G401 (cell line): ENCODE measurements at regions not wholly inside any gene's neighbourhood (a gene's known extent, or its start where the extent isn't known, plus 50 kb on each side); places are given as distances from the start of the nearest gene placed in this dataset.

ENCODE experiments used
- DNase-seq: peaks from one replicate; pipeline ENCODE4 v3.0.0-alpha.2; 2015; ENCODE audit warnings: low spot score
- in situ Hi-C: cut with HindIII; loops from 2 replicates; pipeline ENCODE4 v1.10.0; 2016; ENCODE audit warnings: low sequenced_read_pairs, mixed read lengths

DNA sequence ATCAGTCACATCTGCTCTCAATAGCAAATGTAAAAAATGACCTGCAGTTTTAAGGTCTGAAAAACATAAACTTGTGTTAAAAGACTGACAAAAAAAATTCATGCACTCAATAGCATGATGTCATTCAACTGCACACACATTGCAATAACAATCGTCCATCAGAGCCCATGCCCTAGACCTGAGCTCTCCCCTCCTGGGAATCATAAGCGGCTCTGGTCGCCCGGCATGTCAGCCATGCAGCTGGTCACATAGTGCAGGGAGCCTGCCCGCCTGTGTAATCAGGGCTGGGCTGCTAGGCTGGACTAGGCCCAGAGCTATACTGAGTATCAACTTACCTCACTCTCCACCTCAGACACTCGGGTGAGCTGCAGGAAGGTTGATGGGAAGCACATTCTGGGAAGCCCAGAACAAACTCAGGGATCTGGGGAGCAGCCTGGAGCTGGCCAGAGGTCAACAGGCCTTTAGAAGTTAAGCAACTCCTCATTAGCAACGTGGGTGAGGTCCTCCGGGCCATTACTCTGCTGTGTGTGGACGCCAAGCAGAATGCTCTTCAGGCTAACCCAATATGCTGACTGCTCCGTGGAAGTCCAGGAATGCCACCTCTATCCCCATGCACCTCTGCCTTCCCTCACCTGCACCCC is 165.5 kb downstream of the TTC32 start:
- in situ Hi-C loops: no loop called here

DNA sequence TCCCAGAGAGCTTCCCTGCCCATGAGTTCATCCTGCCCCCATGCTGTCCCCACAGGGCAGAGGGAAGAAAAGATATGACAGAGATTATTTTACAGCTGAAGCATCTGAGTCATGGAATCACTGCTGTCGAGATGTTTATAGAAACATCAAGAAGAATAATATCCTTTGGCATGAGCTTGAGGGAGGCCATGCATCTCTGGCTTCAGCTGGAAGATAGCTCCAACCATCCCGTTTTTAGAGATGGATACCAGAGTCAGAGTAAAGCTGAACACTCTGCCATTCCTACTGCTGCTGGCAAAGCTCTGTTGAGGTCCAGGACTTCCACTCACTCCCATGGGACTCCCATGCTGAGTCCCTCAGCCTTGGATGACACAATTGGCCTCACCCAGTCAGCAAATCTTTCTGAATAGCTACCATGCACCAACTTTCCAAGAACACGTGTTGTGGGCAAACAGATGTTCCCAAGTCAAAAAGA is 167.8 kb downstream of the TTC32 start:
- no peak for DNase-seq

More for the DNA sequence above, 165.5 kb downstream of the TTC32 start:
- no peak for DNase-seq

DNA sequence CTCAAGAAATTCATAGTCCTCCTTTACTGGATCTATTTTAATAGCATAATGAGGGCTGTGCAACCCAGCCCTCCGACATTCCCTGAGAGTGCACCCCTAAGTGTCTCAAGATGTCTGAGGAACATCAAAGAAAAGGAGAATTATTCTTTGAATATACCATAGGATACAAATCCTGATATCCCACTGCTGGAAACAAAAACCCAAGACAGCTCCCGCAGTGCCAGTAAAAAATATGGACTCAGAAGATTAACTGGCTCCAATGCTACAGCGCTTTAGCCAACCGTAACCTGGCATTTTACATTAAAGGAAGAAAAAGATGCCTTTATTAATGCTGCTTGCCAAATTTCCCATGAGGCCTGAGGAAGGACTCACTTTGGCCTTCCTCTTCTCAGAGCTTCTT is 168.4 kb downstream of the TTC32 start:
- in situ Hi-C loops: no loop called here

More for the DNA sequence above, 167.8 kb downstream of the TTC32 start:
- in situ Hi-C loops: no loop called here

DNA sequence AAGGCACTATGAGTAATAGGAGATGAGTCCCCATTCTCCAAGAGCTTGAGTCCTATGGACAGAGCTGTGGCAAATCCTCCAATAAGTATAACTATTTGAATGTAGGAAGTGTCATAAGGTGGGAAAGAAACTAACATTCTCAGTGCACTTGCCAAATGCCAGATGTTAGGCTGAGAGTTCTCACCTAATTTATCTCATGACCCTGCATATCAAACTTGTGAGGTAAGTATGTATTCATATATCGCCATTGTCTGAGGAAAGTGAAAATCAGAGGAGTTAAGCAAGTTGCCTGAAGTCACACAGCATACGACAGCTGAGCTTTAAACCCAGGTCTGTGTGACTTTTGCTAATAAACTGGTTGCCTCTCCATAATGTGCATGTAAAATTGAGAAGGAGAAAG is 169.5 kb downstream of the TTC32 start:
- no peak for DNase-seq

More for the DNA sequence above, 168.4 kb downstream of the TTC32 start:
- no peak for DNase-seq

DNA sequence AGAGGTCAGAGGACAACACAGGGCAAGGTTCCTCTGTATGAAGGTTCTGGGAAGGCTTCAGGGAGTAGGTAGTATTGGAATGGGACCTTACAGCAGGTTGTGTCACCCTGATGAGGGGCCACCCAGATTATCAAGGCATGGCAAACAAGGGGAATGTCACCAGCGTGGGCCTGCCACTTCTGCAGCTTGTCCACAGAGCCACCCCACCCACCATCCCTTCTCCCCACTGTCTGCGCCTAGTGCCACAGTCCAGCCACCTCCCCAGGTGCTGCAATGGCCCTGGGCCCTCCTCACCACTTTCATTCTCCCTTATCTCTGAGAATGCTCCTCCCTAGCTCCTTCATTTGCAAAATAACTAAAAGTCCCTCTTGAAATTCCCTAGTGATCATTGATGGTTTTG is 170.3 kb downstream of the TTC32 start:
- in situ Hi-C loops: no loop called here
- DNase-seq: no peak

More for the DNA sequence above, 169.5 kb downstream of the TTC32 start:
- in situ Hi-C loops: no loop called here

DNA sequence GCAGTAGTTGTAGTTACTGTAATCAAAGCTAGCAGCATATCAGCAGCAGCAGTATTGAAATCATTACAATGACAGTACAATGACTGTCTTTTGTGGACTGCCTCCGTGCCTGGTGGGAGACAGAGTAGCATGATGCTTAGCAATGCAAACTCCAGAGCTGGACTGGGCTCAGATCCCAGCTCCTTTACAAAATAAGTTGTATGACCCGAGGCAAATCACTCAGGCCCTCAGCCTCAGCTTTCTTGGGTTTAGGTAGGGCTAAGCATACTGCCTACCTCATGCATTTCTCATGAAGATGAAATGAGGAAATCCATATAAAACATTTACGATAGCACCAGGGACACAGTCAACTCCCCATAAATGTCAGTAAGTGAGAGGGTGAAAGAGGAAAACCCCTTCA is 170.7 kb downstream of the TTC32 start:
- in situ Hi-C loops: no loop called here

DNA sequence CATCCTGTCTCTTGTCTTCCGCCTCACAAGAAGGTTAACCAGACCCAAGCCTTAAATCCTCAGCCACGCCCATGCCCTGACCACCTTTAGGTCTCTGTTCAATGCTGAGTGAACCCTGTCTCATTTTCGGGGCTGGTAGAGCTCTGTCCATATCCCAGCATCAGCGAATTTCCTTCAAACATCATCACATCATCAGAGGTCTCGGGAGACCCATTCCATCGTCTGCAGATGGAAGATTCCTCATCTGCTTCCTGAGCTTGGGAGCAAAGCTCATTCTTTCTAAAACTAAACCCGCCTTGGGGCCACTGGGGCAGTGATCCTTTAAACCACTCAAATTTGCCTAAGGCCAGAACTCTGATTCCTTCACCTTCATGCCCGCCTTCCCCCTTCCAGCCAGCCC is 173.7 kb downstream of the TTC32 start:
- DNase-seq: no peak
- in situ Hi-C loops: no loop called here

More for the DNA sequence above, 170.7 kb downstream of the TTC32 start:
- no peak for DNase-seq

DNA sequence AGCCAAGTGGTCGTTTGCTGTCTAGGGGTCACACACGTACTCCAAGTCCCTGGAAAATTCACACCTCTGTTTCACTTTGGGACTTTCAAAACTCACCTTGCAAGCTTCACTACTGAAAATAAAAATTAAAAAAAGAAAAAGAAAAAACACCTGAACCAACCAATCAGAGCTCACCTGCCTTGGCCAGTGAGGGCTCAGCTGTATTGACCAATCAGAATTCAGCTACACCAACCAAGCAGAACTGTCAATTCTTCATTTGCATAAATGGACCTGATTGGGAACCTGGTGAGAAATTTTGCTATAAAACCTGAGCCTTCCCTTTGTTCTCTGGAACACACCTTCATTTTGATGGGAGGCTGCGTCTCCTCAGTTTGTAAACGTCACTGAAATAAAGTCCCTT is 176.4 kb downstream of the TTC32 start:
- in situ Hi-C loops: no loop called here
- no peak for DNase-seq

DNA sequence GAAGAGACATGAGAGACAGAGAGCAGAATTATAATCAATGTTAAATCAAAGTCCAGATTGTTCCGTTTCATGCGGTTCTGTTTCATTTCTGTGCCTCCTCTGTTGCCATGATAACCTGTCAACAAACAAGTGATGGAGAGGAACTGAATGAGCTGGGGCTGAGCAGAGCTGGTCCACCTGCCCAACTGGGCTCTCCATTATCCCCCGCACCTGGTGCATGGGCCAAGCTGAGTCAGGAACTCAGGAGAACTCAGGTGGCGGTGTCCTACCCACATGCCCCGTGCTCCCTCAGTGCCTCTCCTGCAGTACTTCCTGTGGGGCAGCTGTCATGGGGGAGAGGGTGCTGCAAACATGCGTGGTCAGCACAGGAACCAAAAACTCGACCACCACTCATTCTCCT is 178.8 kb downstream of the TTC32 start:
- in situ Hi-C loops: no loop called here
- DNase-seq: no peak

DNA sequence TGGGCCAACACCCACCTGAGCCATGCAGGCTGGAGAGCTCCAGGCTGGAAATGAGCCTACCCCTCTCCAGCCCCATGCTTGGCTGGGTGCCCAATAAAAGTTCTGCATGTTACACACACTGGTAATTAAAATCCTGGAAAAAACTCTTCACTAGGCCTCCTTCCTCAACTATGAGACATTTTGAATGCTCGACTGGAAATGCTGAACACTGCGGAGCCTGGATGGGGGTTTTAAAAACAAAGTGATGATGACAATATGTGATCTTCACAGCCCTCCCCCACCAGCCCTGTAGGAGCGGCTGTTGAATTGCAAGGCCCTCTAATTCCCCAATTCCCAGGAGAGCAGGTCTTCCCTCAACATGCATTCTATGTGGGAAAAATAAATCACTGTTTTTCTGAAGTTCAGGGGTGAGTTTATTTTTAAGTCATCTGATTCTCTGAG is 179.2 kb downstream of the TTC32 start:
- in situ Hi-C loops: no loop called here
- no peak for DNase-seq

DNA sequence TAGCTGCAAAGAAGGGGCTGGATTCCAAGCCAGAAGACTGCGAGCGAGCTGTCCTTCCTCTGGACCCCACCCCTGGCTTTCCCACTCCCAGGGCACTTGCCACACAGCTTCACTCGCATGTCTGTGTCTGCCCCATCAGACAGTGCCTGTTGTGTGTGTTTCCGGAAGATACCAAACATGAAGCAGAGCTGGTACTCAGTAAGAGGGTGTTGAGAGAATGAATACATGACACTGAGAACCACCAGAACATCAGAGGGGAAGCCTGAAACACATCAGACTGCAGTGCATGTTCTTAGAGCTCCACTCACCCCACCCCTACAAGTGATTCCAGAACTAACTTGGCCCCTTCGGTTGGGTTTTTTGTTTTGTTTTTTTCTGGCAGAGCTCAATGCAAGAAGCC is 181.5 kb downstream of the TTC32 start:
- in situ Hi-C loops: no loop called here
- no peak for DNase-seq

DNA sequence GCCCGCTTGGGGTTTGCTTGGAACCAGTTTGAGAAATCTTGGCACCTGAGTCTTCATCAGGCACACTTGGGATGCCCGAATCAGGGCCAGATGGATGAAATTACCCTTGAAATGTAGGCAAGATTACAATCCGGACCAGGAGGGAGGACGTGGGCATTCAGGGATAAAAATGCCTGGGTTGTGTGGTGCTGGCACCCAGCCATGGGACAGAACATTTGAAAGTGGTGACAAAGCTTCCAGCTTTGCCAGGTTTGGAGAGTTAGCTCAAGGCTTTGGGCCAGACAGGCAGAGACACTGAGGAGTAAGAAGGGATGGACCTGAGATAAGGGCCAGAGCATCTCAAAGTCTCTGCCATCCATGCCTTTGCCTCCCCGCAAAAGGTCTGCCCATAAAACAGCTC is 182.2 kb downstream of the TTC32 start:
- in situ Hi-C loops: no loop called here
- DNase-seq: no peak

DNA sequence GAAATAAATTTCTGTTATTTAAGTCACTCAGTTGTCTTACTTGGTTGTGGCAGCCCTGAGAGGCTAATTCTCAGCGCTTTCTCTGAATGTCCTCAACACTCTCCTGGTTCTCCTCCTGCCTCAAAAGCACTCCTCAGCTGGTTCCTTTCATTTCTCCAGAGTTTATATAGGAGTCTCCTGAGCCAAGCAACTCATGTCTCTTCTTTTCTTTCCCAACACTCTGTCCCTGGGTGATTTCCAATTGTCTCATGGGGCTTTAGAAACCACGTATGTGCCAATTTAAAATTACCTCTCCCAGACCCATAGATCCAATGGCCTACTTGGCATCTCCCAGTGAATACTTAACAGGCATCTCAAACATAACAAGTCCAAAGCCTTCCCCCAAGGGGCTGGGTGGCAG is 184.3 kb downstream of the TTC32 start:
- no peak for DNase-seq
- in situ Hi-C loops: no loop called here

DNA sequence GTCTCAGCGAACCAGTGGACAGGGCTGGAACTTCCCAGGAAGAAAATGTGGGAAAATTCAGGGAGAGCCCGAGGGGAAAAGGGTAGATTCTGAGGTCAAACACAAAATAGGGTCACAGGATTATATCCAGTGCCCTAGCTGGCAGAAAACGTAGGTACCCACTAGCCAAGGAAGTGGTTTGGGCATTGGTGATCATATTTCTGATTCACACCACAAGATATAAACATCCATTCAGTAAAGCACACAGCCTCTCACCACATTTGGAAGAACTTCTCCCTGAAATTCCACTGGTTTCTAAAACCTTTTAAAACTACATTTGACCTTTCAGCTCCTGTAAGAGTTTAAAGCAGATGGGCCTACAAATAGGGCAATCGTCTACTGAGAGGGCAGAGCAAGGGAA is 186.9 kb downstream of the TTC32 start:
- in situ Hi-C loops: no loop called here
- no peak for DNase-seq

DNA sequence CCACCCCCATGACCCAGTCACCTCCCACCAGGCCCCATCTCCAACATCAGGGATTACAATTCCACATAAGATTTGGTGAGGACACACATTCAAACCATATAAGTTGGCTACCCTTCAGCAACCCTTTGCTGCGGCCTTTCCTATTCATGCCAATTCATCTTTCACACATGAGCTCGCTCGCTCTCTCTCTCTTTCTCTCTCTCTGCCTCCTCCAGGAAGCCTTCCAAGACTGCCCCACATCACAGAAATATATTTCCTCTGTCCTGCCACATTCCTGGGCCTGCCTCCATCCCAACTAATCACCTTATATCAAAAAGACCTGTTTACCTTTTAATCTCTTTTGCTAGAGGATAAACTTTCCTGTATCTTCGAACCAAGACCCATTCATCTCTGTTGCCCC is 188.9 kb downstream of the TTC32 start:
- in situ Hi-C loops: no loop called here
- DNase-seq: no peak

DNA sequence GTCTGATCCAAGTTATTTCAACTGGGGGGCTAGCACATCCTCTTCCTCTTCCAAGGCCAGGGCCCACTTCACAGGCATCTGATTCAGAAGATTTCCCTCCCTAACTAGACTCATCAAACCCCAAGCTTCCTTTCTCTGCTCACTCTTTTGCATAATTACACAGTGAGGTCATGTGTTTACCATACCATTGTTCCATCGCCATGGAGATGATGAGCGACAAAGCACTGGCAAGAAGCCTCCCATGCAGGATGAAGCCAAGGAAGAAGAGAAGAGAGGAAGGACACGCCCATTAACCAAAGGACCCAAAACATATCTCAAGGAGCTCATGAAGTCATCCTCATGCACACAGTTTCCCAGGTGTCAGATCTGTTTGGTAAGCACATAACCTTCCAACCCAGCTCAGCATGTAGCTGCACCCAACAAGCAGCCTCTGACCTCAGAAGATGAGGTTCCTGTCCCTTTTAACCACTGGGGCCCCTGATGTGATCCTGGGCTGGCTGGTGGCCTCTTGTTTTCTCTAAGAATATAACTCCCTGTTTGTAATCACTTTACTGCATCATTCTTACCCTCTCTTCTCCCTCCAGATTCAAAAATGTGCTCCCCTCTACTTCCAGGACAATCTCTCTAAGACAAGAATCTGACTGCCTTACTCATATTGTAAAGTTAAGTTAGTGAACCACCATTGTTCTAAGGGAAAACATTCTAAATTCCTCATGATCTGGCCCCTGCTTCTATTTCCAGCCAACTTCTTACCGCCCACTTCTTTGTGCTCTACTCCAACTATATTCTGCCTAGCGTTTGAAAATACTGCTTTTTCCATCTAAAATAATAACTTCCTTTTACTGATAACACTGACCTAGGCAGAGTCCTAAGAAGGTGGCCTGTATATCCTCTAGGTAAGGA is 190.1 kb downstream of the TTC32 start:
- in situ Hi-C loops: no loop called here
- DNase-seq: no peak

DNA sequence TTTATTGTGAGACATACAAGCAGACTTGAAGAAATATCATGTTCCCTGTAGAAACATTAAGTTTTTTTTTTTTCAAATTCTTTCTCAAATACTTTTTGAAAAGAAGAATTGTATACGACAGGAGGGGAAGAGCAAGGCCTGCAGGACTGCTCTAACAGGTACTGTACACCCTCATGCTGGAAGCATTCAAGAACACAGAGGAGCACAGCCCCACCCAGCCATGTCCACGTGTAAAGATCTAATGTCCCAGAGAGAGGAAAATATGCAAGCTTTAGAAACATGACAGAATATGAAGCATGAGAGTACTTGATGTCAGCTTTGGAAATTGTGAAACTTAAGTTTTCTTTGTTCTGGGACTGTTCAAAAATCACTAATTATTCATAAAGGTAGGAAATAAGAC is 191.6 kb downstream of the TTC32 start:
- no peak for DNase-seq
- in situ Hi-C loops: no loop called here

DNA sequence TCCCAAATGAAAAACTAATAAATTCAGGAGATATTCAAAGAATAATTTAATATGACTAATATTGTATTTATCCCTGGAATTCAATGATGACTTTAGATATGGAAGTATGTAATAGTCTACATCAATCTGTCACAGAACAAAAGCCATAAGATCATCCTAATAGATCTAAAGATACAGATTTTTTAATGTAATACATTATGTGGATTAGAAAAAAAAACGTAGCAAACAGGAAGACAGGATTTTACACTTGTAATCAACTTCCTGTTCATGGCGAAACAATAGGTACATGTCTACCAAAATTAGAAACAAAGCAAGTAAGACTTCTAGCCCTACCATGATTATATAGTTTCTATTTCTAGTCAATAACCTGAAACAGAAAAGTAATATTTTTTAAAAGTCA is 192.2 kb downstream of the TTC32 start:
- DNase-seq: no peak
- in situ Hi-C loops: no loop called here

DNA sequence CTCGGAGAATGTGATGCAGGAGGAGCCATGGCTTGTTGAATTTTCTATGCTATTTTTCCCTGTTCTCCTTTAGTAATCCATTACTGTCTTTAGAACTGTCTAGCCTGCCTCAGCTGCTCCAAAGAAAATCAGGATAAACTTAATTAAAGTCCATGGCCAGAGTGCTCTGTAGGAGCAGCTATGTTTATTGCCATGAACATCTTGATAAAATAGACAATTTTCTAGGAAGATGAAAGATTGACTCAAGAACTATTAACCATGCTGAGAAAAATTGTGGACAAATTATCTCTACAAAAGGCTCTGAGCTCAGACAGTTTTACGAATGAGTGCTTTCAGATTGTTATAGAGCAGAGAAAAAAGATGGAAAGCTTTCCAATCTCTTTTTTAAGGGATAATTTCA is 193.0 kb downstream of the TTC32 start:
- DNase-seq: no peak
- in situ Hi-C loops: no loop called here

DNA sequence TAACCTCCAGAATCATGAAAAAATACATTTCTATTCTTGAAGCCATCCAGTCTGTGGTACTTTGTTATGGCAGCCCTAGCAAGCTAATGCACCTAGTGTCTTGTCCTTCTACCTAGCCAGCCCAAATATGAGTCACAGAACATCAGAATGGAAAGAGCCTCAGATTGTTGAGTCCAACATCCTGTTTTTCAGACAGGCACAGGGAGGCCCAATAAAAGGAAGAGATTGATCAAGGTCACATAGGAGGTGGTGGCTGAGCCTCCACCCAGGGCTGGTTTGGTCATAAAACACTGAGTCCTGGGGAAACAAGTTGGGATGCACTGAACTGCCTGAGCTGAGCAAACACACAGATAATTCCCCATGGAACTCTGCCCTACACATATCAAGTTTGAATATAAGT is 195.5 kb downstream of the TTC32 start:
- DNase-seq: no peak
- in situ Hi-C loops: no loop called here

DNA sequence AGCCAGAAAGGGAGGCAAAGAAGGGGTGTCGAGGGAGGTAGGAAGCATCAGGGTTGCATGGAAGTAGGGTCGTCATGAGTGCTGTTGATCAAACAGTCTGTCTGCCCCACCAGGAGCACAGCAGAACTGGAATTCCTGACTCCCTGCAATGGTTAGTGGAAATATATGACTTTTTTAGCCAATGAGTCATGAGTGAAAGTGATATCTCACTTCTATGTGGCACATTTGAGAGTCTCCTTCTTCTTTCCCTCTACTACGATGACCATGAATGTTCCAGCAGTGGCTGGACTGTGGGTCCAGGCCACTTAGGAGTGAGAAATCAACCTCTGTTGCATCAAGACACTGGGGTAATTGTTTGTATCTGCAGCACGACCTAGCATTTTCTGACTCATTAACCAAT is 199.5 kb downstream of the TTC32 start:
- in situ Hi-C loops: no loop called here
- no peak for DNase-seq
